ENCODE measurements at regions not wholly inside any gene's neighbourhood (a gene's known extent, or its start where the extent isn't known, plus 50 kb on each side); places are given as distances from the start of the nearest gene placed in this dataset.
"Not testable (repeated sequence)": the region's sequence is repeated elsewhere in the genome, so short reads cannot be mapped to it uniquely, and the experiment has no call there.

- H3K4me3 ChIP-seq (ENCODE audit: low read length); H3K9me3 ChIP-seq (ENCODE audit: low read length); H3K36me3 ChIP-seq (ENCODE audit: insufficient read depth, low read length); H3K4me2 ChIP-seq (ENCODE audit: low read depth, low read length, poor library complexity, severe bottlenecking); H3K79me2 ChIP-seq (ENCODE audit: low read length); H3K27ac ChIP-seq (ENCODE audit: low read length); H3K27me3 ChIP-seq (ENCODE audit: low read length); DNase-seq; H3K9me2 ChIP-seq (replicated peaks; ENCODE audit: insufficient read depth, low read length); H2AFZ ChIP-seq (ENCODE audit: low read length); H4K20me1 ChIP-seq (ENCODE audit: insufficient read depth, low read depth, low read length); H3K9ac ChIP-seq (ENCODE audit: low read length); H3K4me1 ChIP-seq (ENCODE audit: low read length): not testable (repeated sequence)
Observed at GRCh38 chr11:71167814-71168213, 84.6 kb downstream of the SHANK2 start.

DNA sequence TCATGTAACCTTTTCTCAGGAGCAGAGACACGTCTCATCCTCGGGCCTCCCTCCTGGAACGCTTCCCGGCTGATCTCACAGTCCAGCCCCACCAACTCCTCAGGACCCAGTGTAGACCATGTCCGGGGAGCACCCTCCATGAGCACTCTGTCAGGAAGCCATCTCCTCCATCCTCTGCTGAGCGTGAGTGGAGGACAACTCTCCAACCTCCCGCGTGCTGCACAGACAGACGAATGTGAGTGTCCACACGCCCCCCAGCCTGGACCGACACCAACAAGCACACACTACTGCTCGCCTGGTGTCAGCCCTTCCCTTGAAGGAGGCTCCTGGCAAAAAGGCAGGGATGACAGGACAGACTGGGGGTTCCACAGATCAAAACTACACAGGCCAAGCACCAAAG, 86.6 kb downstream of the SHANK2 start:
- no peaks in the 10 kb centered on the region for H3K79me2 ChIP-seq (ENCODE audit: low read length)
- H3K4me1 ChIP-seq (ENCODE audit: low read length), result no peaks in the 10 kb centered on the region
- H3K9me2 ChIP-seq (replicated peaks; ENCODE audit: insufficient read depth, low read length), result no peaks in the 10 kb centered on the region
- H3K27me3 ChIP-seq (ENCODE audit: low read length), result no peaks in the 10 kb centered on the region
- H3K4me2 ChIP-seq (ENCODE audit: low read depth, low read length, poor library complexity, severe bottlenecking), result no peak overlapping the region
- H3K27ac ChIP-seq (ENCODE audit: low read length), result no peak overlapping the region
- no peaks in the 10 kb centered on the region for H3K9me3 ChIP-seq (ENCODE audit: low read length)
- no peaks in the 10 kb centered on the region for H3K36me3 ChIP-seq (ENCODE audit: insufficient read depth, low read length)
- no peak for DNase-seq
- no peak overlapping the region for H3K9ac ChIP-seq (ENCODE audit: low read length)
- H3K4me3 ChIP-seq (ENCODE audit: low read length), result no peak overlapping the region
- no peak overlapping the region for H2AFZ ChIP-seq (ENCODE audit: low read length)
- H4K20me1 ChIP-seq (ENCODE audit: insufficient read depth, low read depth, low read length), result no peaks in the 10 kb centered on the region

- no peaks in the 10 kb centered on the region for H3K27me3 ChIP-seq (ENCODE audit: low read length)
- no peaks in the 10 kb centered on the region for H3K36me3 ChIP-seq (ENCODE audit: insufficient read depth, low read length)
- no peaks in the 10 kb centered on the region for H4K20me1 ChIP-seq (ENCODE audit: insufficient read depth, low read depth, low read length)
- H3K27ac ChIP-seq (ENCODE audit: low read length), result no peak overlapping the region
- no peak for DNase-seq
- no peaks in the 10 kb centered on the region for H3K9me2 ChIP-seq (replicated peaks; ENCODE audit: insufficient read depth, low read length)
- no peak overlapping the region for H3K4me3 ChIP-seq (ENCODE audit: low read length)
- no peak overlapping the region for H2AFZ ChIP-seq (ENCODE audit: low read length)
- H3K9ac ChIP-seq (ENCODE audit: low read length), result no peak overlapping the region
- no peaks in the 10 kb centered on the region for H3K4me1 ChIP-seq (ENCODE audit: low read length)
- no peaks in the 10 kb centered on the region for H3K9me3 ChIP-seq (ENCODE audit: low read length)
- no peaks in the 10 kb centered on the region for H3K79me2 ChIP-seq (ENCODE audit: low read length)
- H3K4me2 ChIP-seq (ENCODE audit: low read depth, low read length, poor library complexity, severe bottlenecking), result no peak overlapping the region
Observed at GRCh38 chr11:71164621-71165020, 87.8 kb downstream of the SHANK2 start.

DNA sequence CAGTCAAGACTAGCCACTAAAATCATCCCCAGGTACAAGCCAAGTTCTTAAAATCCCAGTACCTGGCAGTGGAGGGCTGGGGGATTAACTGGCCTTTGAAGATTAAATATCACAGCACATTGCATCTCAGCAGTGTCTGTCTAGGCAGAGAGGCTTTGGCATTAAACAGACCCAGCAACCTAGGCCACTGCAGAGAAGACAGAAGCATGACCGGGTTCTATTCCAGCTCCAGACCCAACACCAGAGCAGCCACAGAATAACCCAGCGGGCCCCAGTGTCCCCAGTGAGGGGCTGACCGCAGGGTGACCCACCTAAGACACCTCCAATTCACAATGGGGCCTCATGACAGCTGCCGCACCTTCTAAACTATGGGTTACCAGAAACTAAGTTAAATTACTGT, 88.2 kb downstream of the SHANK2 start:
- DNase-seq, result no peak
- Histone ChIP-seq H3K9me2 (replicated peaks; ENCODE audit: insufficient read depth, low read length) (no peaks in the 10 kb centered on the region), H3K27me3 (ENCODE audit: low read length) (no peaks in the 10 kb centered on the region), H3K9me3 (ENCODE audit: low read length) (no peaks in the 10 kb centered on the region), H3K36me3 (ENCODE audit: insufficient read depth, low read length) (no peaks in the 10 kb centered on the region), H3K27ac (ENCODE audit: low read length) (no peak overlapping the region), H3K9ac (ENCODE audit: low read length) (no peak overlapping the region), H4K20me1 (ENCODE audit: insufficient read depth, low read depth, low read length) (no peaks in the 10 kb centered on the region), H3K4me3 (ENCODE audit: low read length) (no peak overlapping the region), H3K4me1 (ENCODE audit: low read length) (no peaks in the 10 kb centered on the region), H3K79me2 (ENCODE audit: low read length) (no peaks in the 10 kb centered on the region), H3K4me2 (ENCODE audit: low read depth, low read length, poor library complexity, severe bottlenecking) (no peak overlapping the region), H2AFZ (ENCODE audit: low read length) (no peak overlapping the region)

- no peaks in the 10 kb centered on the region for H3K9me3 ChIP-seq (ENCODE audit: low read length)
- H3K27me3 ChIP-seq (ENCODE audit: low read length), result no peaks in the 10 kb centered on the region
- H3K36me3 ChIP-seq (ENCODE audit: insufficient read depth, low read length), result no peaks in the 10 kb centered on the region
- H3K9ac ChIP-seq (ENCODE audit: low read length), result no peak overlapping the region
- no peaks in the 10 kb centered on the region for H4K20me1 ChIP-seq (ENCODE audit: insufficient read depth, low read depth, low read length)
- no peak overlapping the region for H3K4me3 ChIP-seq (ENCODE audit: low read length)
- no peaks in the 10 kb centered on the region for H3K9me2 ChIP-seq (replicated peaks; ENCODE audit: insufficient read depth, low read length)
- no peaks in the 10 kb centered on the region for H3K4me1 ChIP-seq (ENCODE audit: low read length)
- H2AFZ ChIP-seq (ENCODE audit: low read length), result no peak overlapping the region
- no peaks in the 10 kb centered on the region for H3K79me2 ChIP-seq (ENCODE audit: low read length)
- no peak overlapping the region for H3K4me2 ChIP-seq (ENCODE audit: low read depth, low read length, poor library complexity, severe bottlenecking)
- no peak for DNase-seq
- H3K27ac ChIP-seq (ENCODE audit: low read length), result no peak overlapping the region
Observed at GRCh38 chr11:71163371-71163770, 89.0 kb downstream of the SHANK2 start.

- H3K9ac ChIP-seq (ENCODE audit: low read length), result no peak overlapping the region
- no peaks in the 10 kb centered on the region for H3K36me3 ChIP-seq (ENCODE audit: insufficient read depth, low read length)
- no peak overlapping the region for H2AFZ ChIP-seq (ENCODE audit: low read length)
- no peaks in the 10 kb centered on the region for H3K9me3 ChIP-seq (ENCODE audit: low read length)
- no peaks in the 10 kb centered on the region for H3K4me1 ChIP-seq (ENCODE audit: low read length)
- no peak overlapping the region for H3K4me2 ChIP-seq (ENCODE audit: low read depth, low read length, poor library complexity, severe bottlenecking)
- H3K4me3 ChIP-seq (ENCODE audit: low read length), result no peak overlapping the region
- H3K27ac ChIP-seq (ENCODE audit: low read length), result no peak overlapping the region
- H3K27me3 ChIP-seq (ENCODE audit: low read length), result no peaks in the 10 kb centered on the region
- H3K79me2 ChIP-seq (ENCODE audit: low read length), result no peaks in the 10 kb centered on the region
- H4K20me1 ChIP-seq (ENCODE audit: insufficient read depth, low read depth, low read length), result no peaks in the 10 kb centered on the region
- no peak for DNase-seq
- H3K9me2 ChIP-seq (replicated peaks; ENCODE audit: insufficient read depth, low read length), result no peaks in the 10 kb centered on the region
Observed at GRCh38 chr11:71158936-71159335, 93.4 kb downstream of the SHANK2 start.

DNA sequence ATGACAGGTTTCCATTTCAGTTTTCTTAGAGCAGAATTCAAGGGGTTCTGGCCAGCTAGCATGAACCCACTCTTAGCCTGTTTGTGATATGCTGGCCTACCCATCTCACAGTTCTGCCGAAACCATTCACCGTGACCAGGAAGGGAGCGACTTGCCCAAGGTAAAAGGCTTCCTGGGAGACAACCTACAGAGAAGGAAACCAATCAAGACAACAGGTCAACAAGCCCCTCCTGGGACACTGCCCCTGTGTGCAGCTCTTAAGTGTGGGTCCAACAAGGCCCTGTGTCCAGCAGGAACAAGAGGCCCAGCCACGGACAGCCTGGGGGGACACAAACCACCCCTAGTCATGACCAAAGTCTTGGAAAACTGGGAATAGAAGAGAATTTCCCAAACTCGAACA, 94.7 kb downstream of the SHANK2 start:
- not testable (repeated sequence) for H3K36me3 ChIP-seq (ENCODE audit: insufficient read depth, low read length); H3K9me2 ChIP-seq (replicated peaks; ENCODE audit: insufficient read depth, low read length); H3K4me3 ChIP-seq (ENCODE audit: low read length); H2AFZ ChIP-seq (ENCODE audit: low read length); H3K4me1 ChIP-seq (ENCODE audit: low read length); H4K20me1 ChIP-seq (ENCODE audit: insufficient read depth, low read depth, low read length); H3K4me2 ChIP-seq (ENCODE audit: low read depth, low read length, poor library complexity, severe bottlenecking); DNase-seq; H3K27ac ChIP-seq (ENCODE audit: low read length); H3K9ac ChIP-seq (ENCODE audit: low read length); H3K9me3 ChIP-seq (ENCODE audit: low read length); H3K27me3 ChIP-seq (ENCODE audit: low read length); H3K79me2 ChIP-seq (ENCODE audit: low read length)

DNA sequence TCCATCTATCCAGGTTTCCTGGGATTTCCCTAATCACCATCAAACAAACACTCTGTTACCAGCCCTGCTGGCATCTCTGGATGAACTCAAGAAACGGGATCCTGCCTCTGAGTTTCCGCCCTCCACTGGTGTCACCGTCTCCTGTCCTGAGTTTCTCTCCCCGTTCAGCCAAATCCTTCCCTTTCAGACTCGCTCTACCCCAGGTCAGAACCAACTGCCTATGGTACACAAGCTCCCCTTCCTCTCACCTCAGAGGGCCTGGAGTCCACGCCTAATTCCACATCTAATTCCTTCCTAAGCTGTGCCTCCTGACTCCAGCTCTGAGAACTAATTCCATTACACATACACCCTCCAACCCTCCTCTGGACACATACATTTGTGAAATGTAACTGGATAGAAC, 96.1 kb downstream of the SHANK2 start:
- Histone ChIP-seq H3K9ac (ENCODE audit: low read length) (no peak overlapping the region), H3K79me2 (ENCODE audit: low read length) (no peaks in the 10 kb centered on the region), H4K20me1 (ENCODE audit: insufficient read depth, low read depth, low read length) (no peaks in the 10 kb centered on the region), H3K27ac (ENCODE audit: low read length) (no peak overlapping the region), H3K4me1 (ENCODE audit: low read length) (no peaks in the 10 kb centered on the region), H3K4me2 (ENCODE audit: low read depth, low read length, poor library complexity, severe bottlenecking) (no peak overlapping the region), H3K4me3 (ENCODE audit: low read length) (no peak overlapping the region), H3K27me3 (ENCODE audit: low read length) (no peaks in the 10 kb centered on the region), H3K9me2 (replicated peaks; ENCODE audit: insufficient read depth, low read length) (no peaks in the 10 kb centered on the region), H3K36me3 (ENCODE audit: insufficient read depth, low read length) (no peaks in the 10 kb centered on the region), H2AFZ (ENCODE audit: low read length) (no peak overlapping the region), H3K9me3 (ENCODE audit: low read length) (no peaks in the 10 kb centered on the region)
- DNase-seq, result no peak

DNA sequence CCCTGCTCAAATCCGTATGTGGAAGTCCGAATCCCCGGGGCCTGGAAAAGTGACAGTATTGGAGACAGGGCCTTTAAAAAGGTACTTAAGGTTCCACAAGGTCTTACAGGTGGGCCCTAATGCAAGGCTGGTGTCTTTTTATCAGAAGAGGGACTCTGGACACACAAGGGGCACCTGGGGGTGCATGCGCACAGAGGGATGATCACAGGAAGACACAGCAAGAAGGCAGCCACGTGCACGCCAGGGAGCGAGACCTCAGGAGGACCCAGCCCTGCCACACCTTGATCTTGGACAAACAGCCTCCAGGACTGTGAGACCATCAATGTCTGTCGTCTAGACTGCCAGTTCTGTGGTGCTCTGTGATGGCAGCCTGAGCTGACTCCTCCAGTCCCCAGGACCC, 96.5 kb downstream of the SHANK2 start:
- no peak for DNase-seq
- Histone ChIP-seq H3K36me3 (ENCODE audit: insufficient read depth, low read length) (no peaks in the 10 kb centered on the region), H3K9ac (ENCODE audit: low read length) (no peak overlapping the region), H3K9me3 (ENCODE audit: low read length) (no peaks in the 10 kb centered on the region), H3K27ac (ENCODE audit: low read length) (no peak overlapping the region), H3K4me3 (ENCODE audit: low read length) (no peak overlapping the region), H4K20me1 (ENCODE audit: insufficient read depth, low read depth, low read length) (no peaks in the 10 kb centered on the region), H3K27me3 (ENCODE audit: low read length) (no peaks in the 10 kb centered on the region), H3K4me2 (ENCODE audit: low read depth, low read length, poor library complexity, severe bottlenecking) (no peak overlapping the region), H3K9me2 (replicated peaks; ENCODE audit: insufficient read depth, low read length) (no peaks in the 10 kb centered on the region), H3K79me2 (ENCODE audit: low read length) (no peaks in the 10 kb centered on the region), H3K4me1 (ENCODE audit: low read length) (no peaks in the 10 kb centered on the region), H2AFZ (ENCODE audit: low read length) (no peak overlapping the region)
